Neural progenitor cell (in vitro differentiated cells): ENCODE measurements at regions not wholly inside any gene's neighbourhood (a gene's known extent, or its start where the extent isn't known, plus 50 kb on each side); places are given as distances from the start of the nearest gene placed in this dataset.

ENCODE experiments used
- DNase-seq: peaks from one replicate; pipeline ENCODE4 v3.0.0-alpha.2; 2016; ENCODE audit warnings: low spot score
- H2AFZ ChIP-seq: fragments of 200-600 bp; sonication (generic); replicated peaks from 2 replicates; pipeline ENCODE4 v1.6.1; 2016; ENCODE audit warnings: antibody characterized with exemption
- H3F3A ChIP-seq: fragments of 200-600 bp; sonication (generic); 2 replicates; pipeline ENCODE4 v1.6.1; 2016; ENCODE audit warnings: antibody characterized with exemption, low read depth
- H3K27ac ChIP-seq: fragments of 200-600 bp; sonication (generic); 2 replicates; pipeline ENCODE4 v1.5.1; 2016; ENCODE audit warnings: mild to moderate bottlenecking
- H3K27me3 ChIP-seq: fragments of 200-600 bp; sonication (generic); 2 replicates; pipeline ENCODE4 v1.6.1; 2016; ENCODE audit warnings: mild to moderate bottlenecking, moderate library complexity
- H3K36me3 ChIP-seq: fragments of 200-600 bp; sonication (generic); 2 replicates; pipeline ENCODE4 v1.5.1; 2016
- H3K4me1 ChIP-seq: fragments of 200-600 bp; sonication (generic); 2 replicates; pipeline ENCODE4 v1.6.1; 2016; ENCODE audit warnings: mixed run types
- H3K4me2 ChIP-seq: fragments of 200-600 bp; sonication (generic); 2 replicates; pipeline ENCODE4 v1.6.1; 2016
- H3K4me3 ChIP-seq: fragments of 200-600 bp; sonication (generic); 2 replicates; pipeline ENCODE4 v1.5.1; 2016
- H3K79me2 ChIP-seq: fragments of 200-600 bp; sonication (generic); 2 replicates; pipeline ENCODE4 v1.6.1; 2016; ENCODE audit warnings: low read depth
- H3K9ac ChIP-seq: fragments of 200-600 bp; sonication (generic); 2 replicates; pipeline ENCODE4 v1.6.1; 2016
- H3K9me3 ChIP-seq: fragments of 200-600 bp; sonication (generic); 2 replicates; pipeline ENCODE4 v1.5.1; 2016; ENCODE audit warnings: low read depth
- H4K20me1 ChIP-seq: fragments of 200-600 bp; sonication (generic); 2 replicates; pipeline ENCODE4 v1.6.1; 2016; ENCODE audit warnings: low read depth
- H3K27ac Mint-ChIP-seq: 3 replicates; pipeline ENCODE4 v1.8.0; 2021; ENCODE audit warnings: mixed read lengths
- H3K27me3 Mint-ChIP-seq: 2 replicates; pipeline ENCODE4 v1.8.0; 2022; ENCODE audit warnings: low read depth, mild to moderate bottlenecking, inconsistent platforms, moderate library complexity, mixed read lengths; ENCODE audit not compliant: insufficient read depth
- H3K36me3 Mint-ChIP-seq: 3 replicates; pipeline ENCODE4 v1.8.0; 2021; ENCODE audit warnings: mixed read lengths
- H3K4me1 Mint-ChIP-seq: 3 replicates; pipeline ENCODE4 v1.8.0; 2021; ENCODE audit warnings: mixed read lengths
- H3K4me3 Mint-ChIP-seq: 3 replicates; pipeline ENCODE4 v1.8.0; 2021; ENCODE audit warnings: mild to moderate bottlenecking, moderate library complexity, mixed read lengths
- H3K9me3 Mint-ChIP-seq: 3 replicates; pipeline ENCODE4 v1.8.0; 2020; ENCODE audit warnings: mixed read lengths
- EZH2 ChIP-seq: fragments of 200-600 bp; sonication (generic); IDR thresholded peaks from 2 replicates; pipeline ENCODE4 v1.6.1; 2017; ENCODE audit warnings: antibody characterized with exemption, mild to moderate bottlenecking, moderate library complexity
- EZH2phosphoT487 ChIP-seq: fragments of 200-600 bp; sonication (generic); IDR thresholded peaks from 2 replicates; pipeline ENCODE4 v1.6.1; 2017; ENCODE audit warnings: antibody characterized with exemption
- TF ChIP-seq, protein P1 (sequence below): fragments of 200-600 bp; sonication (generic); IDR thresholded peaks from 2 replicates; pipeline ENCODE4 v1.5.1; 2017; ENCODE audit warnings: antibody characterized with exemption, mild to moderate bottlenecking

DNA sequence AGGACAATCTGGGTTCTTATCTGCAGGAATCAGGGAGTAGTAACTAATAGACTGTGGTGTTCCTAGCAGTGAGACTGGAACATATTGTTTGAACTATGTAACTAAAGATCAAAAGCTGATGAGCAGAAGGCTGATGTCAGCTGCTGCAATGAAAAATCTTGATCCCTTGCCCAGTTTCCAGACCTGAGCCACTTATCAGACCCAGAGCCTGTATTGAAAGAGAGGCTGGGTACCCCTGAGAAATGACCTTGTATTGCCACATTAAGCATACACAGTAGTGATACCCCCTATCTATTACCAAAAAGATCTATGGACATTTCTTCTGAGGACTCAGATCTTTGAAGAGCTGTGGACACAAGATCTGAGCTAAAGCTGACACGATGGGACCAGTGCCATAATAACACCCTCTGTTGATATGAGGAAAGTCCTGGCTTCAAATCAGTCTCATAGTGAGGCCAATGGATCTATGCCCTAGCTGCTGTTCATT is 178.0 kb upstream of the GALNT2 start:
- H3F3A ChIP-seq, result no peaks in the 10 kb centered on the region
- no peak for TF ChIP-seq EZH2phosphoT487
- TF ChIP-seq, protein P1, sequence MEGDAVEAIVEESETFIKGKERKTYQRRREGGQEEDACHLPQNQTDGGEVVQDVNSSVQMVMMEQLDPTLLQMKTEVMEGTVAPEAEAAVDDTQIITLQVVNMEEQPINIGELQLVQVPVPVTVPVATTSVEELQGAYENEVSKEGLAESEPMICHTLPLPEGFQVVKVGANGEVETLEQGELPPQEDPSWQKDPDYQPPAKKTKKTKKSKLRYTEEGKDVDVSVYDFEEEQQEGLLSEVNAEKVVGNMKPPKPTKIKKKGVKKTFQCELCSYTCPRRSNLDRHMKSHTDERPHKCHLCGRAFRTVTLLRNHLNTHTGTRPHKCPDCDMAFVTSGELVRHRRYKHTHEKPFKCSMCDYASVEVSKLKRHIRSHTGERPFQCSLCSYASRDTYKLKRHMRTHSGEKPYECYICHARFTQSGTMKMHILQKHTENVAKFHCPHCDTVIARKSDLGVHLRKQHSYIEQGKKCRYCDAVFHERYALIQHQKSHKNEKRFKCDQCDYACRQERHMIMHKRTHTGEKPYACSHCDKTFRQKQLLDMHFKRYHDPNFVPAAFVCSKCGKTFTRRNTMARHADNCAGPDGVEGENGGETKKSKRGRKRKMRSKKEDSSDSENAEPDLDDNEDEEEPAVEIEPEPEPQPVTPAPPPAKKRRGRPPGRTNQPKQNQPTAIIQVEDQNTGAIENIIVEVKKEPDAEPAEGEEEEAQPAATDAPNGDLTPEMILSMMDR, result no peak
- no peak for TF ChIP-seq EZH2
- H3K4me1 Mint-ChIP-seq, result no peaks in the 10 kb centered on the region

DNA sequence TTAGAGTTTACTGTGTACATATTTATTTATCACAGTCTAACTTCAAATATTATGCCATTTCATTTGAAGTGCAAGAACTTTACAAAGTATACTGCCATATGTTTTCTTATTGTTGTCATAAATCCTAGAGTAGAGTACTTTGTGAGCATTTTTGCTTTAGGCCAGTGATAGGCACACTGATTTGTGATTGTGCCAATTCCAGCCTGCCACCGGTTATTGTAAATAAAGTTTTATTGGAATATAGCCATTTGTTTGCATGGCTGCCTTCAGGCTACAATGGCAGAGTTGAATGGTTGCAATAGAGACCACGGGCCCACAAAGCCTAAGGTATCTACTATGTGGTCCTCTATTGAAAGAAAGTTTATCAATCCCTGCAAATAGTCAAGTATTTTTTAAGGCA is 175.8 kb upstream of the GALNT2 start:
- Histone ChIP-seq H3K9me3 (no peaks in the 10 kb centered on the region), H3K79me2 (no peaks in the 10 kb centered on the region), H3K27ac (no peak overlapping the region), H3K4me2 (no peak overlapping the region), H3F3A (no peaks in the 10 kb centered on the region), H2AFZ (no peak overlapping the region), H3K4me1 (no peaks in the 10 kb centered on the region), H3K36me3 (no peaks in the 10 kb centered on the region), H3K4me3 (no peak overlapping the region), H4K20me1 (no peaks in the 10 kb centered on the region), H3K9ac (no peak overlapping the region), H3K27me3 (no peaks in the 10 kb centered on the region)
- H3K4me1 Mint-ChIP-seq, result no peaks in the 10 kb centered on the region
- H3K27me3 Mint-ChIP-seq, result peaks cover 9% of the 10 kb centered on the region
- no peak overlapping the region for H3K4me3 Mint-ChIP-seq
- no peak for DNase-seq
- no peak overlapping the region for H3K27ac Mint-ChIP-seq
- peaks cover 3% of the 10 kb centered on the region for H3K9me3 Mint-ChIP-seq
- H3K36me3 Mint-ChIP-seq, result no peaks in the 10 kb centered on the region
- no peak for TF ChIP-seq EZH2phosphoT487

More for the DNA sequence above, 178.0 kb upstream of the GALNT2 start:
- H3K9me3 ChIP-seq, result no peaks in the 10 kb centered on the region
- Mint-ChIP-seq H3K4me3 (no peak overlapping the region), H3K27me3 (peaks cover 13% of the 10 kb centered on the region), H3K27ac (no peak overlapping the region), H3K9me3 (peaks cover 2% of the 10 kb centered on the region), H3K36me3 (no peaks in the 10 kb centered on the region)
- H4K20me1 ChIP-seq, result no peaks in the 10 kb centered on the region
- no peaks in the 10 kb centered on the region for H3K4me1 ChIP-seq
- no peaks in the 10 kb centered on the region for H3K27me3 ChIP-seq
- H2AFZ ChIP-seq, result no peak overlapping the region
- H3K79me2 ChIP-seq, result no peaks in the 10 kb centered on the region
- no peak overlapping the region for H3K27ac ChIP-seq
- no peak overlapping the region for H3K4me3 ChIP-seq
- no peaks in the 10 kb centered on the region for H3K36me3 ChIP-seq
- DNase-seq, result no peak
- no peak overlapping the region for H3K4me2 ChIP-seq
- H3K9ac ChIP-seq, result no peak overlapping the region

DNA sequence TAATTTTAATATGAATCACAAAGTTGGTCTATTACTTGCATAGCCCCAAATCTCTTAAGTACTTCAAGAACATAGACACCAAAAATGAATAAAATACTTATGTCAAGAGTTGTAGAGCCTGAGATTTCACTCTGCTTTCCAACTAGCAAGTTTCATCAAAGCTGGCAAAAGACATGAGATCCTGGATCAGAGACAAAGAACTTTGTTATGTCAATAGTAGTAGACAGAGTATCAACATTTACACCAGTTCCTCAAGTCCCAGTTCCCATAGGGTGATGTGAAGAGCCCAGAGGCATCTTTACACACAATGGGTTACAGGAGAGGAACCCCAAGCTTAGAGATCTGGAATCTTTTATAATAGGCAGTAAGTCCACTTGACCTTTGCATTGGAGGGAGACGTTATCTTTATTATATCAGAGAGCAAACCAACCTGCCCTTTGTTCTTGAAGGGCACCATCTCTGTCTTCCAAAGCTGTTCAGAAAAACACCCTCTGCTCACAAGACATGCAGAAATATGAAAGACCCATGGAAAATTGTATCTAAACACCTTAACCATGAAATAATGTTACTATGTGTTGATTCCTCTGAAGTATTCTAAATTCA is 174.4 kb upstream of the GALNT2 start:
- Histone ChIP-seq H4K20me1 (no peaks in the 10 kb centered on the region), H3K4me1 (no peaks in the 10 kb centered on the region), H3K27me3 (no peaks in the 10 kb centered on the region), H3F3A (no peaks in the 10 kb centered on the region), H3K4me3 (no peak overlapping the region), H3K79me2 (no peaks in the 10 kb centered on the region), H3K27ac (no peak overlapping the region), H2AFZ (no peak overlapping the region), H3K9me3 (no peaks in the 10 kb centered on the region), H3K36me3 (no peaks in the 10 kb centered on the region), H3K9ac (no peak overlapping the region), H3K4me2 (no peak overlapping the region)
- TF ChIP-seq, protein P1, result no peak
- TF ChIP-seq EZH2 (no peak), EZH2phosphoT487 (no peak)
- Mint-ChIP-seq H3K4me1 (peaks cover 4% of the 10 kb centered on the region), H3K27me3 (peaks cover 6% of the 10 kb centered on the region), H3K9me3 (peaks cover 1% of the 10 kb centered on the region), H3K4me3 (no peak overlapping the region), H3K27ac (no peak overlapping the region), H3K36me3 (no peaks in the 10 kb centered on the region)
- DNase-seq, result no peak

DNA sequence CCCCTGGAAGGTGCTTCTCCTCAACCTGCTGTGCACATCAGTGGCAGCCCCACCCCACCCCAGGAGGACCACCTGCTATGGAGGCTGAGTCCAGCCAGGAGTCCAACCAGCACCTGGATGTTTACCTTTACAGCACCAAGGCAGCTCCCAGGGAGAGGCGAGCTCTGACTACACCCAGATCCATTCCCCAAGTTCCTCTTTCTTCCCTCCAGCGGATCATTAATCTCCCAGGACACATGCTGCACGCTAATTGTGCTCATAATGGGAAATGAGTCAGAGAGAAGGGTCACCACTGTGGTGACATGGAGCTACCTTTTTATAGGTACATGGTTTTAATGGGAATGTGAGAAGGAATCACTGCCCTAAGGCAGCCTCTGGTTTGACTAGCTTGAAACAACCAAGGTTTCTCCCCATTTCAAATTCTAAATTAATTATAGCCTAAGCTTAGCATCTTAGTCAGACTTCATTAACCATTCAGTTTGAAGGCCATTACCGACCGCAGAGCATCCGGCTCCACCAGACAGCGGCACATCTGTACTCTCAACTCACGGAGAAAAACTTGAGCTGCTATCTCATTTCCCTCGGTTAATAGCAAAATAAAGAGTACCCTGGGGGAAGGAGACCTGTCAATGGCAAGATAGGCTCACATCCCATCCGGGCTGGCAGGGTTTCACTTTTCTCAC is 173.1 kb upstream of the GALNT2 start:
- H3K9me3 ChIP-seq, result no peaks in the 10 kb centered on the region
- TF ChIP-seq EZH2phosphoT487 (no peak), EZH2 (no peak)
- TF ChIP-seq, protein P1, result no peak
- no peak overlapping the region for H3K4me3 ChIP-seq
- H3K4me1 ChIP-seq, result no peaks in the 10 kb centered on the region
- Mint-ChIP-seq H3K27me3 (peaks cover 6% of the 10 kb centered on the region), H3K36me3 (no peaks in the 10 kb centered on the region), H3K4me3 (no peak overlapping the region), H3K27ac (no peak overlapping the region), H3K9me3 (peaks cover 1% of the 10 kb centered on the region), H3K4me1 (peaks cover 4% of the 10 kb centered on the region)
- H3K27me3 ChIP-seq, result no peaks in the 10 kb centered on the region
- H3K4me2 ChIP-seq, result no peak overlapping the region
- H2AFZ ChIP-seq, result no peak overlapping the region
- H3K79me2 ChIP-seq, result no peaks in the 10 kb centered on the region
- H3K9ac ChIP-seq, result no peak overlapping the region
- no peaks in the 10 kb centered on the region for H3K36me3 ChIP-seq
- no peaks in the 10 kb centered on the region for H3F3A ChIP-seq
- H3K27ac ChIP-seq, result no peak overlapping the region
- no peak for DNase-seq
- H4K20me1 ChIP-seq, result no peaks in the 10 kb centered on the region
